Progenitor cell of endocrine pancreas (in vitro differentiated cells): ENCODE measurements at regions not wholly inside any gene's neighbourhood (a gene's known extent, or its start where the extent isn't known, plus 50 kb on each side); places are given as distances from the start of the nearest gene placed in this dataset.

ENCODE experiments used
- DNase-seq: peaks from one replicate; pipeline ENCODE4 v3.0.0; 2021; ENCODE audit warnings: low spot score; ENCODE audit not compliant: unreplicated experiment
- H3K27ac Mint-ChIP-seq: 2 replicates; pipeline ENCODE4 v1.8.0; 2021; ENCODE audit warnings: mild to moderate bottlenecking, moderate library complexity, mixed read lengths
- H3K27me3 Mint-ChIP-seq: 2 replicates; pipeline ENCODE4 v1.8.0; 2021; ENCODE audit warnings: mixed read lengths
- H3K36me3 Mint-ChIP-seq: 2 replicates; pipeline ENCODE4 v1.8.0; 2022; ENCODE audit warnings: mixed read lengths; ENCODE audit not compliant: insufficient read depth
- H3K4me1 Mint-ChIP-seq: 2 replicates; pipeline ENCODE4 v1.8.0; 2021; ENCODE audit warnings: low read depth, mixed read lengths
- H3K4me3 Mint-ChIP-seq: 2 replicates; pipeline ENCODE4 v1.8.0; 2021; ENCODE audit warnings: low read depth, mild to moderate bottlenecking, moderate library complexity, mixed read lengths
- H3K9me3 Mint-ChIP-seq: 2 replicates; pipeline ENCODE4 v1.8.0; 2021; ENCODE audit warnings: low read depth, mixed read lengths
- CTCF ChIP-seq: fragments of 200-600 bp; sonication (generic); IDR thresholded peaks from one replicate; pipeline ENCODE4 v1.5.0; 2021; ENCODE audit warnings: antibody characterized with exemption, mild to moderate bottlenecking; ENCODE audit not compliant: unreplicated experiment

- no peaks in the 10 kb centered on the region for H3K36me3 Mint-ChIP-seq
- no peak for TF ChIP-seq CTCF
- no peak overlapping the region for H3K4me3 Mint-ChIP-seq
- peaks cover 9% of the 10 kb centered on the region for H3K4me1 Mint-ChIP-seq
- no peaks in the 10 kb centered on the region for H3K27me3 Mint-ChIP-seq
- no peak overlapping the region for H3K27ac Mint-ChIP-seq
- H3K9me3 Mint-ChIP-seq = no peaks in the 10 kb centered on the region
- DNase-seq = no peak
Measured at GRCh38 chr2:226623587-226624368, 175.8 kb downstream of the IRS1 start.

DNA sequence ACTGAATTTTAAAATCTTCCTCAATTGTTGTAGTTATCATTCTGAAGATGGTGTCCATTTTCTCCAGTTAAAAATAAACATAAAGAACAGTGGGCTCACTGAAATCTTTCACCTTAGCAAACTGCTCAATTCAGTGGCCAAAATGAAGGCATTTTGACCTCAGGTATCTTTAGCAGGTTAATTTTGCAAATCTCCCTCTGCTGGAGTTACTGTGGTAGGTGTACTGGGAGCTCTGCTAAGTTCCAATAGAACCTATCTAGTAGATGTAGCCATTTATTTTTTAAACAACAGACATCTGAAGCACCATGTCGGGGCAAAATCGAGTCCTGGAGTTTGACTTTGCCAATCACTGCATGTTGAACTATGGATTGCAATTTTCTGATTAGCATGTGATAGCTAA lies 177.1 kb downstream of the IRS1 start:
- Mint-ChIP-seq H3K4me3 (no peak overlapping the region), H3K27me3 (no peaks in the 10 kb centered on the region), H3K27ac (no peak overlapping the region), H3K4me1 (peaks cover 10% of the 10 kb centered on the region), H3K9me3 (no peaks in the 10 kb centered on the region), H3K36me3 (no peaks in the 10 kb centered on the region)
- no peak for DNase-seq
- TF ChIP-seq CTCF = peak; percentile 43

DNA sequence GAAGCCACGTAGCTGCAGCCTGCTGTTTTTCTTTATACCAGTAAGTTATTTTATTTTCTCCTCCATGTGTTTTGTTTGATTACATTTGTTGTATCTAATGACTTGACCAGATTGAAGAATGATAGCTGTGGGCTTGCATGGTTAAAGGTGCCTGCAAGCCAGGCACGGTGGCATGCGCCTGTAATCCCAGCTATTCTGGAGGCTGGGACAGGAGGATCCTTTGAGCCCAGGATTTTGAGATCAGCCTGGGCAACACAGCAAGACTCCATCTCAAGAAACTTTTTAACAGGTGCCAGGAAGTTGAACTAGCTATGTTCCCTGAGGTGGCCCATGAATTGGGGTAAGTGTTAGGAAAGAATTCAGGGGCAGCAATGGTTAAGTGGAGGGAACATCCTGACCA lies 179.4 kb downstream of the IRS1 start:
- no peaks in the 10 kb centered on the region for H3K27me3 Mint-ChIP-seq
- no peak overlapping the region for H3K27ac Mint-ChIP-seq
- no peaks in the 10 kb centered on the region for H3K9me3 Mint-ChIP-seq
- no peak overlapping the region for H3K4me3 Mint-ChIP-seq
- no peak for TF ChIP-seq CTCF
- H3K4me1 Mint-ChIP-seq = peaks cover 10% of the 10 kb centered on the region
- no peak for DNase-seq
- no peaks in the 10 kb centered on the region for H3K36me3 Mint-ChIP-seq

GRCh38 chr2:226619707-226620106 lies 179.9 kb downstream of the IRS1 start:
- peaks cover 10% of the 10 kb centered on the region for H3K4me1 Mint-ChIP-seq
- H3K9me3 Mint-ChIP-seq = no peaks in the 10 kb centered on the region
- no peak overlapping the region for H3K27ac Mint-ChIP-seq
- H3K27me3 Mint-ChIP-seq = no peaks in the 10 kb centered on the region
- H3K36me3 Mint-ChIP-seq = no peaks in the 10 kb centered on the region
- DNase-seq = no peak
- TF ChIP-seq CTCF = no peak
- H3K4me3 Mint-ChIP-seq = no peak overlapping the region

DNA sequence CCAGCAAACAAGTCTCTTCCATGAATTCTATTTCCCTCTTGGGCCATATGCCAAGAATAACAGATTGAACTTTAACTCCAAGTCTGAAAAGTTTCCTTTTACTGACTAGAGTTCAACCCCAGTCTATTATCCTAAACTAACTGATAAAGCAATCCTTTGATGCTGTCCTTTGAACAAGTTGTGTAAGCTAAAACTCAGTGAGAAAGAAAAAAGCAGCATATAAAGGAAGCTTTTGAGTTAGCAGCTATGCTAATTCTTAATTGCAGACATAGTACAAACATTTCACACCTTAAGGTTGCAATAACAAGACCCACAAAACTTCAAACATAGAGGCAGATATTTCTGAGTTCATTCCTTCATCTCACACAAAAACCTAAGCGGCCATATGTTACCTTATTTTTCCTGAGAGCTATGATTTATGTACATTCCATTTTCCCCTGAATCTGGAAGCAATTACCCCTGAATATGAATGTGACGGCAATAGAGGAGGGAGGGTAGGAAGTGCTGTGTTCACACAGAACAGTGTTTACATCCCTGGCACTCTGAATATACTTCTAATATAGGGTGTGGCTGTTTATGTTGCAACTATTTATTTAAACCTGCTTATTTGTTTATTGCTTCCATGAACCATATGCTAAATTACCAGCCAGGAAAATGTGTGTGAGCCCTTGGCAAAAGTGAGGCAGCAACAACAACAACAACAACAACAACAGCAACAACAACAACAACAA lies 180.6 kb downstream of the IRS1 start:
- TF ChIP-seq CTCF = no peak
- H3K27ac Mint-ChIP-seq = no peak overlapping the region
- H3K4me1 Mint-ChIP-seq = peaks cover 10% of the 10 kb centered on the region
- no peak for DNase-seq
- H3K27me3 Mint-ChIP-seq = no peaks in the 10 kb centered on the region
- H3K36me3 Mint-ChIP-seq = no peaks in the 10 kb centered on the region
- H3K4me3 Mint-ChIP-seq = no peak overlapping the region
- H3K9me3 Mint-ChIP-seq = no peaks in the 10 kb centered on the region
